NCI-H1930 (cell line): ENCODE measurements at regions not wholly inside any gene's neighbourhood (a gene's known extent, or its start where the extent isn't known, plus 50 kb on each side); places are given as distances from the start of the nearest gene placed in this dataset.
A peak's percentile ranks its signal among the peaks of the same experiment; 100 is the strongest.

Experiments
- DNase-seq, 2 experiments: peaks; one replicate each; lab custom pipeline; 2025; lab: John Stamatoyannopoulos, UW

DNA sequence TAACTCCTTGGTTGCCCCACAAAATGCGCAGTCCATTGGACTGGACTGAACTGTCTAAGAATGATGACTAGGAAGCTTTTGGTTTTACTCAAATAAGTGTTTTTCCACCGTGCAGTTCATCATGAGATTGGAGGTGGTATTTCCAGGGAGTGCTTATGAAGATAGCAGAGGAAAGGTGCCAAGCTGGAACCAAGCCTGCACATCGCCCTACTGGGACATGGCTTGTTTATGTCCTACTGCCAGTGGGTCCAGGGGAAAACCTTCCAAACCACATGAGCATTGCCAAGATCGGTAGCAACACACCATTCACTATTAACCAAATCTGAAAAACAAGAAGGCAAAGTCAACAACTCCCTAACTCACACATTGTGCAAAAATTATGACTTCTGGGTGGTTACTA lies 54.7 kb upstream of the DSCAM start:
- DNase-seq: no peak

DNA sequence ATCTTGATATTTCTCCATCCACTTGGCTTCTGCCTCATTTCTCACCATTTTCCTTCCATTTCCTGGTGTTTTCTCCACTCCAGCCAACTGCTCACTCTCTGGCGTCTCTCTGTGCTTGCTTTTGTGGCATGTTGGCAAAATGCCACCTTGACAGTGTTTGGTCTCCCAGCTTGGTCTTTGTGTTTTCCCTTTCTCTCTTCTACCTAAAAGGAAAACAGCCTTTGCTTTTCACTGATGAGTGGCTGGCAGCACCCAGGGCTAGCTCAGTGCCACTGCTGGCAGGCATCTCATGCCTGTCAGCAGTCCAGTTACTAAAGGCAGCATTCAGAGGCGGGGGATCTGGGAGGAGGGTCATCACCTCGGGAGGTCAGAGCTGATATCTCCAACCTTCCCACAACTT lies 55.3 kb upstream of the DSCAM start:
- DNase-seq: peak in 1 of 2 experiments; percentile 8

DNA sequence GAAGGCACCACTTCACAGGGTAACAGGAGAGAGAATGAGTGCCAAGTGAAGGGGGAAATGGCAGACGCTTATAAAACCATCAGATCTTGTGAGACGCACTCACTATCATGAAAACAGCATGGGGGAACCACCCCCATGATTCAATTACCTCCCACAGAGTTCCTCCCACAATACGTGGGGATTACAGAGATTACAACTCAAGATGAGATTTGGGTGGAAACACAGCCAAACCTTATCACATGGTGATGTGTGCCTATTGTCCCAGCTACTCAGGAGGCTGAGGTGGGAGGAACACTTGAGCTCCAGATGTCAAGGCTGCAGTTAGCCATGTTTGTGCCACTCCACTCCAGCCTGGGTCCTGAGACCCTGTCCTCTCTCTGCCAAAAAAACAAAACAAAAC lies 56.0 kb upstream of the DSCAM start:
- DNase-seq: no peak

DNA sequence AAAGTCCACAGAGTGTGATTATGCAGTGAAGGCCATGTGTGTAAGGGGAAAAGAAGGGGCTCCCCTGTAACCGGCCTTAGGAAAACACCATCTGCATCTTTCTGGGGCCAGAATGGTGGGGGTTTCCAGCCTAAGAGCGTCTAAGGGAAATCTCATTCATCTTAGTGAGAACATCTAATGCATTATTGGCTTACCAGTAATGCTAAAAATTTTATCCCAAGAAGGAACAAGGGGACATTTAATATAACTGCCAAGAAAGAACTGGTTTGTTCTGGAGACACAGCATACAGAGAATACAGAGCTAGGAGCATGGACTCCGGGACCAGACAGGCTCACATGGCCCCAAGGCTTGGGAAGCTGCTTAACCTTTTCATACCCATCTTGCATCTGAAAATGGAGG lies 58.3 kb upstream of the DSCAM start:
- no peak for DNase-seq

DNA sequence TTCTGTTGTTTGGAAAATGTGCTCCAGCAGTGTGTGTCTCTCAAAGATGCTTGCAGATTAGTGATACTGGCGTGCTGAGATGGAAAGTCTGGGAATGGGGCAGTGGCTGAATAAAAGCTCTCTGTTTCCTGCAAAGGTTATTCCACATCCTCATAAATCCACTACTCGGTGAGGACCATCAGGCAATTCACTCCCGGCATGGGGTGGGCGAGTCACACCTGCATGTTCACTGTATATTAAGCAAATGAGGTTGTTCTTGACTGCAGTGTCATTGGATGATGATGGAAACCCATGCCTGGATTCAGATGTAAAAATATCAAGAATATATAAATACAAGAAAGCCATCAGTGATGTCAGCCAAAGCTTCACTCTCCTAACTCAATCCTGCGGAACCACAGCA lies 65.4 kb upstream of the DSCAM start:
- DNase-seq: no peak

DNA sequence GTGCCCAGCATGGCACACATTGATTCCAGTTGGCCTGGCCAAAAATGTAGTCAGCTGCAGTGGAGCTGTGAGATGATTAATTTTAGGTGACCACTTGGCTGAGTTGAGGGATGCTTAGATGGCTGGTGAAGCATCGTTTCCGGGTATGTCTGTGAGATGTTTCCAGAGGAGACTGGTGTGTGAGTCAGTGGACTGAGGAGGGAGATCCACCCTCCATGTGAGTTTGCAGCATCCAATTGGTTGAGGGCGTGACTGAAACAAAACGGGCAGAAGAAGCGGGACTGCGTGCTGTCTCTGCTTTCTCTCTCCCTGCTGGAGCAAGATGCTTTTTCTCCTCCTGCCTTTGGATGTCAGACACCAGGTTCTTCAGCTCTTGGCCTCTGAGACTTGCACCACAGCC lies 68.2 kb upstream of the DSCAM start:
- no peak for DNase-seq

DNA sequence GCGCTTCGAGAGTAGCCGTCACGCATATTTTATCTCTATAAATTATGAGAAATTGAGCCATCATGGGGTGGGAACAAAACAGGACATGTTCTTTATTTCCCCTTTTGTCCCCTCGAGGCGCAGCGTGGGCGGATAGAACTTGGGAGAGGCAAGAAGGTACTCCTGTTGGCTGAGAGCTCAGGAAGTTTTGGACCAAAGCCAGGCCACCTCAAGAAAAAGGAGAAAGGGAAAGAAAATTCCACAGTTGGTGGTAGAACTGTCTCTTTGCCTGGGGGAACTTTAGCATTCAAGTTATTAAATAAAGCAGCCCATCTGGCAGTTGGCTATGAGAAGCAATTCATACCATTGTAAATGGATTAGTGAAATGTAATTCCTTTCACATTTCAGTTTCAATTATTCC lies 76.4 kb upstream of the DSCAM start:
- no peak for DNase-seq

DNA sequence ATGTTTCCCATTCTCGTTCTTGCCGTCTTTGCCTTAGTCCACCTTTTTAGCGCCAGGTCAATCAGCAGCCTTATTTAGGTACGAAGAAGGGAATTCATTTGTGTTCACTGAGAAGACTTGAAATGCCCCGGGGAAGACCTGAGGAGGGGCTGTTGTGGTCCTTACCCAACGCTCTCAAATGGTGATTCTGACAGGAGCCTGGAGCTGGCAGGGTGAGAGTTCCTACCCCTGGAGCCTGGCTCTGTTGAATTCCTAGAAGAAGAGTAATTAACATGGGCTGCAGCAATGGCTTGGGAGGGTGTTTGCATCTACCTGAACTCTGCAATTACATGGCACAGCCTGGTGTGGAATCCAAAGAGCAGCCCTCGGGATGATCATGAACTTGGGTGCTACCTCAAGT lies 76.9 kb upstream of the DSCAM start:
- DNase-seq: no peak

DNA sequence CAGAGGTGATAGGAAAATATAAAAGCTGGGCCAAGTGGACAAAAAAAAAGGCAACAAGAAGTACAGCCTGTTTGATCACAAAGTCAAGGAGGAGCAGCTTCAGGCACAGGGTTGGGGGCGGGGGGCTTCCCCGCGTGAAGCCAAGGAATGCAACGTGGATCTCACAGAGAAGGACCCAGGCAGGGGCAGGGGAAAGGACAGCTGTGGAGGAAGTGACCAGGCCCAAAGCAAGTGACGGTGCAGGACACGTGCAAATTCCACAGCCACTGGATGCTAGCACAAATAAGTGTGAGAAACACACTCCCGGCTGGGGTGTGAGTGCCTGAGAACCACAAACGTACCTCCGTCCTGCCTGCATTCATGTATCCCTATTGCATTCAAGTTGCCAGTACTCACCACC lies 77.7 kb upstream of the DSCAM start:
- DNase-seq: no peak

DNA sequence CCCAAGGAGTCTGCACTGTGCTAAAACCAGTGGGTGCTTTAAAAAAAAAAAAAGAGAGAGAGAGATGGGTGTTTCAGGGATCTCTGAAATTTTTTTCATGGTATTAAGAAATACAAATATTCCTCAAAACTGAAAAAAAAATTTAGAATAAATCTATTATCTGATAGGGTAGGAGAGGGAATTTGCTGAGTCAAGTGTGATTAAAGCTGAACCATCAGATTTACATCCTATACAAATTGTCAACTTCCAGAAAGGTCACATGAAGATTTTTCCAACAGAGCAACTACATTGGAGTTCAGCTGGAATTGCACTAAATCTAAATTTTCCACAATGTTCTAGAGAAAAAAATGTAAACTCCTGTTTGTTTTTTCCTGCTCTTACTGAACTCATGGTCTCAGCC lies 79.3 kb upstream of the DSCAM start:
- DNase-seq: no peak

DNA sequence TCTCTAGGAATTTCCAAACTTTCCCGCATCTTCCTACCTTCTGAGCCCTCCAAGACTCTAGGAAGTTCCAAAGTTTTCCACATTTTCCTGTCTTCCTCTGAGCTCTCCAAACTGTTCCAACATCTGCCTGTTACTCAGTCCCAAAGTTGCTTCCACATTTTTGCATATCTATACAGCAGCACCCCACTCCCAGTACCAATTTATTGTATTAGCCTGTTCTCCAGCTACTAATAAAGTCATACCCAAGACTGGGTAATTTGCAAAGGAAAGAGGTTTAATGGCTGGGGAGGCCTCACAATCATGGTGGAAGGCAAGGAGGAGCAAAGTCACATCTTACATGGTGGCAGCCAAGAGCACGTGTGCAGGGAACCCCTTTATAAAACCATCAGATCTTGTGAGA lies 82.9 kb upstream of the DSCAM start:
- no peak for DNase-seq

DNA sequence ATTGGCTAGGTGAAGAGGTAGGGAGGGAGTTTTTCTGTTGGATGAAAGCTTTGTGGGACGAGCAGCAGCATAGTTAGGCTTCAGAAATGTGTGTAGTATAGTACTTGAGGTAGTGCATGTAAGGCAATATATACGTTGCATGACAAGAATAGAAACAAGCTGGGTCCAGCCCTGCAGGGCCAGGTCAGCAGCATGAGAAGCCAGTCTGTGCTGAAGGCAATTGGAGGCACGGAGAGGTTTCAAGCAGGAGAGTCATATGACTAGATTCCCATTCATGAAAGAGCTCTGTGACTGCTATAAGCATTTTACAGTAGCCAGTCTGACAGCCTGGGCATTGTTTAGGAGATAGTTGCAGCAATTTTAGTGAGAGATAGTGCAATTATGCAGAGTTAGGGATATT lies 84.2 kb upstream of the DSCAM start:
- DNase-seq: no peak

DNA sequence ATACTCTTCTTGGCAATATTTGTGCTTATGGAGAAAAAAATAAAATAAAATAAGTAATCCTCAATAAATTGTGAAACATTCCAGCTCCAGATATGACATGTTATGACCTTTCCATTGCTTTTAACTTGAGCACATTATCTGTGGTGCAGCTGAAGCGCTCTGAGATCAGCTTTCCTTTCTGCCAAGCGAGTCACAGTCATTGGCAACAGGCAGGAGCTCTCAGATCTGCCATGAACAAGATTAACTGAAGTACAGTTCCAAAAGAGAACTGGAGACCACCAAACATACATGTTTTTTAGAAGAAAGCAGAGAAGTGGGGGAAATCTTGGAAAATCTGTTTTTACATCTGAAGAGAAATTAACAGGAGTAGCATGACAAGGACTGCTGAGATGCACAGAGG lies 89.2 kb upstream of the DSCAM start:
- DNase-seq: no peak

DNA sequence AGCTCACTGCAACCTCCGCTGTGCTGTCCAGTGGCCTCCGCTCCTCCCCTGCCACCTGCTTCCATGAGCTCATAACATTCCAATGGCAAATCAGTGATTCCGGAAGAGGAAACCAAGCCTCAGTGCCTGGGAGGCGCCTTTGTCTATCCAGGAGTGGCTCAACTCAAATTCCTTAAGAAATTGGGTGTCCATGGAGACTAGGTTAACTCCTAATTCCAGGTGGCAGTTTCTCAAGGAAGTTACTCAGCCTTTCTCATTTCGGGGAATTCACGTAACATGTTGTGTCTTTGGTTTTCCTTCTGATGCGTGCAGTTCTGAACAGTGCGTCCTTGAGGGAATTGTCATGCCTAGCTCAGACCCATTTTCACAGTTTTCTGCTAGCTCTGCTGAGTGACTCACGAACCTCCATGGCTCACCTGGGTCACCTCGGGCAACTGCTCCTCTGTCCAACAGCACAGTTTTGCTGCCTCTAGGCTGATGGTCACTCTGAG lies 89.9 kb upstream of the DSCAM start:
- no peak for DNase-seq

DNA sequence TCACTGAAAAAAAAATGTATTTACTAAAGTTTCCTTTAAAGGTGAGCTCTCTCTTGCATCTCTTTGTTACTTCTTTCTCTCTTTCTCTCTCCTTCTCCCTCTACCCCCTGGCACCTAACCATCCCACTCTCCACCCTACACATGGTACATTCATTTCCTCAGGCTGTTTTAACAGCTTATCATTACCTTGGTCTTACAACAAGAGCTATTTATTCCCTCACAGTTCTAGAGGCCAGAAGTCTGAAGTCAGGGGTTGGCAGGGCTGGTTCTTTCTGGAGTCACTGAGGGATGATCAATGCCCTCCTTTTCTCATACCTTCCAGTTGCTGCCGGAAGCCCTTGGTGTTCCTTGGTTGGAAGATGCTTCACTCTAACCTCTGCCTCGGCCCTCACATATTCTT lies 91.1 kb upstream of the DSCAM start:
- DNase-seq: no peak

DNA sequence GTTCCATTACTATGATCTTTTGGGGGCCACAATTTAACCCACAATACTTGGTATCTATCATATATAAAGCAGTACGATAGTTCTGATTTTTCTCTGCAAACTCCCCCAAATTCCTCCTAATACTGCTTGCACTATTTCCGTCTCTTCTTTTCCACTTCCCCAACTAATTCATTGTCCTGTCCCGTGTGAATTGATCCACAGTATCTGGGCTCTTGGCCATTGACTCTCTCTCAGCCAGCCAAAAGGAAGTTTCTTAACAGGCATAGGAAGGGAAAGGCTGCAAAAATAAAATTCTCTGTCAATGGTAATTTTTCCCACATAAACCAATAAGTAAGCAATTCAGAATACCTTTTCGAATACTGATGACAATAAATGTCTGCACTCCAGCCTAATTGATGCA lies 91.7 kb upstream of the DSCAM start:
- no peak for DNase-seq

DNA sequence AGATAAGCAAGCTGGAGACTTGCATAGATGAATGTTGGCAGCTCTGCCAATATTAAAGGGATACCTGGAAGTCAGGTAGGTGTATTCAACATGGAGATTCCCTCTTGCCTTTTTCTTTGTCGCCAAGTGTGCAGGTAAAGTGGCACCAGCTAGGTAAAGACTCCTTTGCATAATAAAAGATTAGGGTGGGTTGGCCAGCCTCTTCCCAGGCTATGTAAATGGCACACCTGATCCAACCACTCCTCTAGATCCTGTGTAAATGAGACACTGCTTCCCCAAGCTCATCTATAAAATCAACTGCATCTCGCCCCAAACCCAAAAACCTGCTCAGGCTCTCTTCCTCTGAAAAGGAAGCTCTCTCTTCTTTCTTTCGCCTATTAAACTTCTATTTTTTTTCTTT lies 100.8 kb upstream of the DSCAM start:
- no peak for DNase-seq

DNA sequence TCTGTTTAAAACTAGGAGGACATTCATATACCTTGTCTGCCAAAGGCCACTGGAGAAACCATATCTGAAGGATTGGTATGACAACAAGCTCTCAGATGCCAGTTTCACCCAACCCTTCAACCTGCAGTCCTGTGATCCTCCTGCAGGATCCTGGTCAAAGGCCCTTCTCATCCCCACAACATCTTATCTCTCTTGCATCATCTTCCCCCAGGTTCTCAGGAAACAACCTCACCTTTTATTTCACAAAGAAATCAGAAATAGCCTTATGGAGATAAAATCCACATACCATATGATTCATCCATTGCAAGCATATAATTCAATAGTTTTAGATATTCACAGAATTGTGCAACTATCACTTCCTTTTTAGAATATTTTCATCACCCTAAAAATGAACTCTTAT lies 104.0 kb upstream of the DSCAM start:
- no peak for DNase-seq

DNA sequence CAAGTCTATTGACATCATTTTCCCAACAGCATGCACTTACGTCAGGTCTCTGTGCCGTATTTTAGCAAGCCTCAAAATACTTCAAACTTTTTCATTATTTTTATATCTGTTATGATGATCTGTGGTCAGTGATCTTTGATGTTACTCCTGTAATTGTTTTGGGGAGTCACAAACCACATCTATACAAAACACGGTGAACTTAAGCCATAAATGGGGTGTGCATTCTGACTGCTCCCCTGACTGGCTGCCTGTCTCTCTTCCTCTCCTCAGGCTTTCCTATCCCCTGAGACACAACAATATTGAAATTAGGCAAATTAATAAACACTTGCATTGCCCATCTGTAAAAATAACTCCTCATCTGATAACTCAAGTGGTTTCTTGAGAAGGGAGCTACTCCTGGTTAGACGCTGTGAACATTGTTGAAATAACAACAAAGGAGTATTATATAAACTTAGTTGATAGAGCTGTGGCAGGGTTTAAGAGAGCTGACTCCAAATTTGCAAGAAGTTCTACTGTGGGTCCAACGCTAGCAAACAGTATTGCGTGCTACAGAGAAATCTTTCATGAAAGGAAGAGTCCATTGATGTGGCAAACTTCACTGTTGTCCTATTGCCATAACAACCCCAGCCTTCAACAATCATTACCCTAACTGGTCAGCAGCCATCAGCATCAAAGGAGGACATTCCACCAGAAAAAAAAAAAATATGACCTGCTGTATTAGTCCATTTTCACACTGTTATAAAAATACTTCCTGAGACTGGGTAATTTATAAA lies 105.8 kb upstream of the DSCAM start:
- no peak for DNase-seq

DNA sequence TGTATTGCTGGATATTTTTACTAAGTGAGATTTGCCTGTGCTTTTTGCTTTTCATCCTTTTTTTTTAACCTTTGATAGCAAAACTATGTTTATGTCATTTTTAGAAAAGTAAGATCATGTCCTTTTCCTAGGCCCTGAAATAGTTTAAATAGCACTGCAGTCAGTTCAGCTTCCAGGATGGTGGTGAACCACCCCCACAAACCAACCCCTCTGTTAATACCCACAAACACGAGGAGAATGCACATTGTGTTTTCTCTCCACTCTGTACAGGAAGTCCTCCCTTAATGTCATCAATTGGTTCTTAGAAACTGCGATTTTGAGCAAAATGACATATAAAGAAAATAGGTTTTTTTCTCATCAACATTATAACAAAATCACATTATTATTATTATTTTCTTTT lies 117.7 kb upstream of the DSCAM start:
- no peak for DNase-seq

DNA sequence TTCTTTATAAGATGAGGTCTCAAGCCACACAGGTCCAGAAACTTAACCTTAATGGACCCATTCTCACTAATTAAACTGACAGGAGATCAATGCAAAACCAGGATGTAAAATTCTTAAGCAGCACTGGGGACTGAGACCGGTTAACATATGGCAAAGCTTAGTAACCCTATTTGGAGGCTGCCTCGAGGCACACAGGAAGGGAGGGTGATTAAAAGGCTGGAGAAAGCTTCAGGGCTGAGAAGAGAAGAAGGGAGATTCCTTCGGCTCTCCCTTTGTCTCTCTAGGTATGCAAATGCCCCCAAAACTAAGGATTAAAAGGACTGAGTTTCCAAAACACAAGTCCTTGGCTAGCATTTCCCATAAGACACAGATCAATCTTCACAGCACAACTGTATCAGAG lies 120.8 kb upstream of the DSCAM start:
- no peak for DNase-seq

DNA sequence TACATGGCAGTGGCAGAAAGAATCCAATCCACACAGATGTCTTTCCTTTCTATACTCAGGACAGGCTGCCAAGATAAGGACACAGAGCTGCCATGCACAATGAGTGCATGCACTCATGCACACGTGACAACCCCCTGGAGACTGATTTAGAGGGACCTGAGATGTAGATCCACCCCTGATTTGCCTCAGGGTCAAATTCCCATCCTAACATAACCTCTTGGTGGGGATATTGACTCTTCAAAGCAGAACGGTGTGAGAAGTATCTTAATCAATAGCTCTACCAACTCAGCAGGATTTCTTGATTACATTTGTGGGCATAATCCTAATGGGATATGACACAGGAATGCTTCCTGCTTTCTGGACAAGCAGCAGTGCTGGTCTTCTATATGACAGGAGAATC lies 125.2 kb upstream of the DSCAM start:
- DNase-seq: no peak

DNA sequence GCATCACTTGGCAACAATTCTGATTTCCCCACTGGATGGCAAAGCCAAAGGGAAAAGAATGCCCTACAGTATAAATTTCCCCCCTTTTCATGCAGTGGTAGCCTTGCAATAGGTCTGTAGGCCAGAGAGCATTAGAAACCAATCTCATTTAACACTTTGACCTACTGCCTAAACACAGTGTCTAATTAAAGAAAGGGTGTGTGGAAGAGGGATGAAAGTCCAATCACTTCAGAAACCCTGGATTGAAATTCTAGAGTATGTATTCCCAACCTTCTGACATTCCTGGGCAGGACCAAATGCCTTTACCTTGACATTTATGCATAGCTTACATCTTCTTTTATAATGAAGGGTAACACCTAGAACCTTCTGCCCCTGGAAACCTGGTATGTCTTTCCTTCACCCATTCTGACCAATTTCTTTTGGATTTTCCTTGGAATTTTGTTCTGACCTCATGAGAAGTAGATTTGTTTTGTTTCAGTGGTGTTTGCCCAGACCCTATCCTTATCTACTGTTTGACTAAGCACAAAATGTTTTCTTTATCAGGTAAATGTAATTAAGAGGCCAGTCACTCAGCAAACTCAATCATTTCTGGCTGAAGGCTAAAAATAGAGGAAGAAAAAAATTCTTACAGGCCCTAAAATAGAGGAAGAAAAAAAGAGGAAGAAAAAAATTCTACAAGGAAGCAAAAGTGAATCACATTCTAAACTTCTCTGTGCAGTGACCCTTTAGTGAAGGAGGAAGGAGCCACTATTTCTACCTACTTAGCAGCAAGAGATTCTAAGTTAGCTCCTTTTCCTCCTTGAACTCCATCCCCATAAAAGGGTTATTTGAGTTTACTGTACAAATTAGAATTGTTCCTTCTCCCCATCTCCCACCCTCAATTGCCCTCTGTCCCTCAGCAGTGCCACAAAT lies 129.5 kb upstream of the DSCAM start:
- DNase-seq: no peak
